Adrenal gland (tissue), 9 donors: ENCODE measurements at regions not wholly inside any gene's neighbourhood (a gene's known extent, or its start where the extent isn't known, plus 50 kb on each side); places are given as distances from the start of the nearest gene placed in this dataset.

ENCODE experiments used
- DNase-seq, 7 donors: peaks; one replicate each; pipeline ENCODE4 v3.0.0-alpha.2; 2019 to 2020
- H3K27ac ChIP-seq, 5 donors: fragments of 200-600 bp; sonication (generic) in 4 of 5; 1 replicate in 3 of 5; 2 replicates in 2 of 5; pipeline versions ENCODE4 v1.5.1 to v1.8.0; 2016 to 2020; ENCODE audit warnings: mild to moderate bottlenecking in 1 of 5
- H3K27me3 ChIP-seq: fragments of 200-600 bp; 2 replicates; pipeline ENCODE4 v1.8.0; 2021
- H3K36me3 ChIP-seq, 2 donors: fragments of 200-600 bp; replicated peaks in 1 of 2; 1 replicate in 1 of 2; 2 replicates in 1 of 2; pipeline versions ENCODE4 v1.5.1 to v1.8.0; 2018 to 2022
- H3K4me1 ChIP-seq, 2 donors: fragments of 200-600 bp; replicated peaks in 1 of 2; 1 replicate in 1 of 2; 2 replicates in 1 of 2; pipeline versions ENCODE4 v1.5.1 to v1.8.0; 2018 to 2021
- H3K4me3 ChIP-seq, 4 donors: fragments of 200-600 bp; sonication (generic) in 3 of 4; one replicate each; pipeline ENCODE4 v1.5.1; 2016 to 2018
- H3K9me3 ChIP-seq, 3 donors: fragments of 200-600 bp; sonication (generic) in 1 of 3; replicated peaks in 1 of 3; 1 replicate in 2 of 3; 2 replicates in 1 of 3; pipeline versions ENCODE4 v1.5.1 to v1.8.0; 2016 to 2021
- POLR2A ChIP-seq, 2 donors: fragments of 450-650 bp; IDR thresholded peaks; one replicate each; pipeline ENCODE4 v1.6.1; 2017; ENCODE audit warnings: antibody characterized with exemption in 2 of 2, mild to moderate bottlenecking in 2 of 2, moderate library complexity in 1 of 2
- WGBS, 4 donors: extraction: QIAGEN DNeasy Blood & Tissue Kit in 2 of 4; methylation state at CpG; one replicate each; pipeline versions ENCODE4 v1.1.5 to v1.1.7; 2013 to 2017; 5-methylcytosine and 5-hydroxymethylcytosine counted together
- intact Hi-C, 2 donors: fragments of 100-400 bp; cut with DNase I; formaldehyde crosslinking; loops; one replicate each; pipeline versions ENCODE4 v1.14.1 to v1.15.0; 2022 to 2023
- TF ChIP-seq, protein P1 (sequence below), 6 experiments: fragments of 450-650 bp in 4 of 6; fragments of 200-600 bp in 2 of 6; sonication (generic) in 1 of 6; IDR thresholded peaks; 1 replicate in 5 of 6; 2 replicates in 1 of 6; pipeline versions ENCODE4 v1.5.1 to v1.8.0; 2016 to 2021; ENCODE audit warnings: antibody characterized with exemption in 6 of 6, mild to moderate bottlenecking in 2 of 6, moderate library complexity in 1 of 6
- donor health status: healthy with polysubstance abuse.
- donor health status: Bipolar disorder and iron deficiency.
- donor health status: DM: yes; HTN: yes; CAD: no.
- donor health status: DM: no; HTN: no; CAD: no.
- donor health status: DM: no; HTN: no; CAD: no.

DNA sequence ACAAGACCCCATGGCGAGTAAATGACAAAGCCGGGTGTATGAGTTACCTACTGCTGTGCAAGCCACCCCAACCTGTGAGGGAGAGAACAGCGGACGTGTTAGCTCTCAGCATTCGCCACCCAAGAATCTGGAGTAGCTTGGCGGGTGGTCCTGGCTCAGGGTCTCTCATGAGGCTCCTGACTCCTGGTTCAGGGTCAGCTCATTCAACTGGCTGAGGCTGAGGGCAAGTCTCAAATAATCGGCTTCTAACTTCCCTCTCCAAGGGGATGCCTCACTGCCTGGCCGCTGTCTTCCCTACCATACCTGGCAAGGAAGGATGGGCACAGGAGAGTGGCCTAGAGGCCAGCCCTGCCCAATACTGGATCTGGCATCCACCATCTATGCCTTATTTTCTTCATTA is 94.2 kb downstream of the HTR5A start:
- WGBS, 4 donors: 85 to 87% (median 86%) methylated on average over 8 of the region's 8 CpGs
- Histone ChIP-seq H3K27me3 (no peaks in the 10 kb centered on the region), H3K27ac (no peak overlapping the region), H3K4me3 (no peak overlapping the region), H3K36me3 (no peaks in the 10 kb centered on the region), H3K4me1 (no peaks in the 10 kb centered on the region), H3K9me3 (no peaks in the 10 kb centered on the region)
- intact Hi-C loops: no loop called here
- TF ChIP-seq, protein P1, sequence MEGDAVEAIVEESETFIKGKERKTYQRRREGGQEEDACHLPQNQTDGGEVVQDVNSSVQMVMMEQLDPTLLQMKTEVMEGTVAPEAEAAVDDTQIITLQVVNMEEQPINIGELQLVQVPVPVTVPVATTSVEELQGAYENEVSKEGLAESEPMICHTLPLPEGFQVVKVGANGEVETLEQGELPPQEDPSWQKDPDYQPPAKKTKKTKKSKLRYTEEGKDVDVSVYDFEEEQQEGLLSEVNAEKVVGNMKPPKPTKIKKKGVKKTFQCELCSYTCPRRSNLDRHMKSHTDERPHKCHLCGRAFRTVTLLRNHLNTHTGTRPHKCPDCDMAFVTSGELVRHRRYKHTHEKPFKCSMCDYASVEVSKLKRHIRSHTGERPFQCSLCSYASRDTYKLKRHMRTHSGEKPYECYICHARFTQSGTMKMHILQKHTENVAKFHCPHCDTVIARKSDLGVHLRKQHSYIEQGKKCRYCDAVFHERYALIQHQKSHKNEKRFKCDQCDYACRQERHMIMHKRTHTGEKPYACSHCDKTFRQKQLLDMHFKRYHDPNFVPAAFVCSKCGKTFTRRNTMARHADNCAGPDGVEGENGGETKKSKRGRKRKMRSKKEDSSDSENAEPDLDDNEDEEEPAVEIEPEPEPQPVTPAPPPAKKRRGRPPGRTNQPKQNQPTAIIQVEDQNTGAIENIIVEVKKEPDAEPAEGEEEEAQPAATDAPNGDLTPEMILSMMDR (IDR thresholded peaks at IDR 0.05): no peak
- TF ChIP-seq POLR2A (IDR thresholded peaks at IDR 0.05): no peak
- DNase-seq: no peak

DNA sequence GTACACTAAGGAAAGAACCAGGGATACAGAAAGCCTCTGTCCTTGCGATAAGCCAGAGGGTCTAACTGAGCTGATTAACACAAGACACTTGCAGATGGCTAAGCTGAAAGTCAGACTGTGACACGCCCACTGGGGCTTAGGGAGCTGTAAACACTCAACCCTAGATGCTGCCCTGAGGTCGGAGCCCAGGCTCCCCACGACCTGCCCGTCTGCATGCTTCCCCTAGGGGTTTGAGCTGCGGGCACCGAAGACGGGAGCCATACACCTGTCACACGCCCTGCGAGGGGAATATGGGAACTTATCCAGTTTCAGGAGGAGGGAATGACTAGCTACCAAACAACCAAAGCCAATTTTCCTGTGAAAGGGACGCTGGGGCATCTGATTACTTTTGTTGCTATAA is 96.0 kb downstream of the HTR5A start:
- Histone ChIP-seq H3K27me3 (no peaks in the 10 kb centered on the region), H3K9me3 (no peaks in the 10 kb centered on the region), H3K4me1 (no peaks in the 10 kb centered on the region), H3K27ac (peak overlapping the region in 4 of 5 donors; percentile 54 to 89 (median 70)), H3K36me3 (no peaks in the 10 kb centered on the region), H3K4me3 (no peak overlapping the region)
- no peak for DNase-seq
- no peak for TF ChIP-seq POLR2A (IDR thresholded peaks at IDR 0.05)
- TF ChIP-seq, protein P1 (IDR thresholded peaks at IDR 0.05): no peak
- WGBS, 4 donors: 77 to 87% (median 79%) methylated on average over 10 to 11 of the region's 11 CpGs
- intact Hi-C loops: no loop called here

DNA sequence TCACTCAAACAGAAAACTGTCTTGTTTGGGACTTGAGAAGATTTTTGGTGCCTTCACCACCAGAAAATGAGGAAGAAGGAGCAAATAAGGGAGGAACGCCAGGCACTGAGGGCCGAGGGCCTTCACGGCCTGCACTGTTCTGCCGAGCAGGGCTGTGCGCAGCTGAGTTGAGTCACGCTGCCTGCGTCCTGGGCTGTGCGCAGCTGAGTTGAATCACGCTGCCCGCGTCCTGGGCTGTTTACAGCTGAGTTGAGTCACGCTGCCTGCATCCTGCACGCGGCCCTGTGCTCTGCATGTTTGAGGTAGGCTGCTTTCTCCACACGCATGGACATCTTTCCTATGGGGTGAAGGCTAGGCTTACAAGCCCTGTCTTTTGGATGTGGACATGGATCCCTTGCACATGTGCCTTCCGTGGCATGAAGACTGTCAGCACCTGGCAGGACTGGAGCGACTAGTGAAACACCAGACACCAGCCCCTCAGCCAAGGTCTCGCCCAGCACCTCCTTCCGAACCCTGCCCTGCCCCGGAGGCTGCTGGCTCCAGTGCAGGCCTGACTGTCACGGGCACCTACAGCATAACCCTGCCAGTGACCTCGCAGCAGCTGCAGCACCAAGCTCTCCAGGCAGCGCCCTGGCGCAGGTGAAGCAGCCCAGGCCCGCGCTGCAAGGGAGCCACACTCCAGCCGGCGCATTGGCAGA is 96.7 kb downstream of the HTR5A start:
- TF ChIP-seq, protein P1 (IDR thresholded peaks at IDR 0.05): no peak
- TF ChIP-seq POLR2A (IDR thresholded peaks at IDR 0.05): peak in 1 of 2 donors; percentile 86
- WGBS, 4 donors: 48 to 87% (median 65%) methylated on average over 8 to 28 of the region's 28 CpGs
- Histone ChIP-seq H3K9me3 (no peaks in the 10 kb centered on the region), H3K27ac (peak overlapping the region in 4 of 5 donors; percentile 54 to 89 (median 70)), H3K4me1 (no peaks in the 10 kb centered on the region), H3K36me3 (no peaks in the 10 kb centered on the region), H3K4me3 (no peak overlapping the region), H3K27me3 (no peaks in the 10 kb centered on the region)
- intact Hi-C loops: no loop called here
- peak in 6 of 7 donors; percentile 69 to 95 (median 92) for DNase-seq

DNA sequence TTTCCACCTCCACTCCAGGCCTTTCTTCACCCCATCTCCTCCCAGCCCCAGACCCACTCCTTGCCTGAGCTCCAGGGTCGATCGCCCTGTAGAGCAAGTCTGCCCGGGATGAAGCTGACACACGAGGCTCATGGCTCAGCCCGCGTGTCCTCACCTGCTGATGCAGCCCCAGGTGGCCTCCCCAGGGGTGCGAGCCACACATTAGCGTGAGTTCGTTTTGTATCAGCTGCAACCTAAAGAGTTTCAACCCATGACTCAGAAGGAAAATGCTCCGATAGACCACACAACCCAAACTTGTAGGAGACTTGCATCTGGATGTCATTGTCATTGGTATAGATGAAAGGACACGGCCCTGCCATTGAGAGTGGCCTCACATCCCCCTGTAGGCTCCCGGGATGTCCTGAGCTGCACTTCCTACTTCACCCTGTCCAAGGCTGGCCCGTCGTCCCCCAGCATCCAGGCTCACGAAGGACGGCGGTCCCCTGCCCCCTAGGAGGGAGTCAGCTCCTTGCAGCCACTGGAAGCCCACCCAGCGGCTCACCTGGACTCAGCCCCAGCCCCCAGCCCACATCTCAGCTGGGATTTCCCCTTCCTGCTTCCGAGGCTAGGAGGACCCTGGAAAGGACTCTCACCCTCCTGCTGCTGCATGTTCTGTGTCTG is 97.7 kb downstream of the HTR5A start:
- intact Hi-C loops: no loop called here
- Histone ChIP-seq H3K4me1 (no peaks in the 10 kb centered on the region), H3K27me3 (no peaks in the 10 kb centered on the region), H3K4me3 (no peak overlapping the region), H3K27ac (no peak overlapping the region), H3K36me3 (no peaks in the 10 kb centered on the region), H3K9me3 (no peaks in the 10 kb centered on the region)
- no peak for DNase-seq
- WGBS, 4 donors: 75 to 88% (median 86%) methylated on average over 11 to 19 of the region's 19 CpGs
- TF ChIP-seq, protein P1 (IDR thresholded peaks at IDR 0.05): no peak
- TF ChIP-seq POLR2A (IDR thresholded peaks at IDR 0.05): no peak
